ENCODE measurements at regions not wholly inside any gene's neighbourhood (a gene's known extent, or its start where the extent isn't known, plus 50 kb on each side); places are given as distances from the start of the nearest gene placed in this dataset. TPM values are rescaled to one million over a fixed set of nuclear protein-coding genes. Genes with fewer than 3 reads are reported as not detected.

DNA sequence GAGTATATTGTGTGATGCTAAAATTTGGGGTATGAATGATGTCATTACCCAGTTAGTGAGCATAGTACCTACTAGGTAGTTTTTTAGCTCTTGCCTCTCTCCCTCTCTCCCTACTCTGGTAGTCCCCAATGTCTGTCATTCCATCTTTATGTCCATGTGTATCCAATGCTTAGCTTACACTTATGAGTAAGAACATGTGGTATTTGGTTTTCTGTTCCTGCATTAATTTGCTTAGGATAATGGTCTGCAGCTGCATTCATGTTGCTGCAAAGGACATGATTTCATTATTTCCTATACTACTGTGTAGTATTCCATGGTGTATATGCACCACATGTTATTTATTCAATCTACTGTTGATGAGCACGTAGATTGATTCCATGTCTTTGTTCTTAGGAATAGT, 54.4 kb upstream of the NEGR1 start:
- H3K27me3 ChIP-seq (ENCODE audit: control insufficient read depth in 3 of 3, insufficient read depth in 3 of 3, low read length in 3 of 3), result no peaks in the 10 kb centered on the region
- H3K4me3 ChIP-seq (ENCODE audit: low read length in 3 of 3), result no peak overlapping the region
- H3K9me3 ChIP-seq (ENCODE audit: control insufficient read depth in 3 of 3, low read length in 3 of 3), result no peaks in the 10 kb centered on the region
- H3K27ac ChIP-seq (ENCODE audit: low read depth, low read length), result no peak overlapping the region
- H3K4me1 ChIP-seq (ENCODE audit: control insufficient read depth in 3 of 3, insufficient read depth in 3 of 3, low read length in 3 of 3), result no peaks in the 10 kb centered on the region
- no peaks in the 10 kb centered on the region for H3K36me3 ChIP-seq (ENCODE audit: control insufficient read depth in 3 of 3, insufficient read depth in 3 of 3, low read length in 3 of 3)
- H3K9ac ChIP-seq (ENCODE audit: low read depth in 1 of 3, low read length in 3 of 3), result no peak overlapping the region

Small RNA genes lying in the stretch of these regions (small RNA-seq; reads per million reads assigned to genes)
- gene RN7SKP19, result not detected
- not detected for gene RNA5SP50
- gene RNU4ATAC8P, result not detected
- not detected for gene RNU6-1246P

Measured in skeletal muscle tissue (tissue), 4 donors.